Bronchial epithelial cell (primary cell): ENCODE measurements at regions not wholly inside any gene's neighbourhood (a gene's known extent, or its start where the extent isn't known, plus 50 kb on each side); places are given as distances from the start of the nearest gene placed in this dataset.

Experiments
- DNase-seq: peaks from one replicate; pipeline ENCODE4 v3.0.0-alpha.2; 2010; ENCODE audit warnings: low read depth
- FAIRE-seq: peaks from 2 replicates; lab custom pipeline; 2011; peaks lifted over from hg19 to GRCh38; lab: Jason Lieb, UNC
- H3K27me3 ChIP-seq: 2 replicates; pipeline ENCODE4 v1.5.1; 2011; ENCODE audit warnings: low read length; ENCODE audit not compliant: control insufficient read depth, insufficient read depth
- H3K36me3 ChIP-seq: 2 replicates; pipeline ENCODE4 v1.5.1; 2011; ENCODE audit warnings: low read length; ENCODE audit not compliant: control insufficient read depth, insufficient read depth
- H3K4me3 ChIP-seq: 2 replicates; pipeline ENCODE4 v1.5.1; 2011; ENCODE audit warnings: mild to moderate bottlenecking, low read depth, low read length, control low read depth
- CTCF ChIP-seq: IDR thresholded peaks from 2 replicates; pipeline ENCODE4 v1.5.1; 2011; ENCODE audit warnings: mild to moderate bottlenecking, moderate library complexity, low read length, control low read depth, inconsistent platforms; ENCODE audit not compliant: insufficient read depth, severe bottlenecking

GRCh38 chr1:102627145-102627544, 481.2 kb downstream of the COL11A1 start:
- no peaks in the 10 kb centered on the region for H3K27me3 ChIP-seq
- H3K36me3 ChIP-seq: no peaks in the 10 kb centered on the region
- no peak overlapping the region for H3K4me3 ChIP-seq
- DNase-seq (no peak), FAIRE-seq (no peak)
- TF ChIP-seq CTCF: no peak

GRCh38 chr1:102615896-102616295, 492.4 kb downstream of the COL11A1 start:
- H3K36me3 ChIP-seq: no peaks in the 10 kb centered on the region
- FAIRE-seq (no peak), DNase-seq (no peak)
- no peak for TF ChIP-seq CTCF
- no peaks in the 10 kb centered on the region for H3K27me3 ChIP-seq
- no peak overlapping the region for H3K4me3 ChIP-seq

- H3K27me3 ChIP-seq: no peaks in the 10 kb centered on the region
- TF ChIP-seq CTCF: no peak
- FAIRE-seq: no peak
- no peak overlapping the region for H3K4me3 ChIP-seq
- H3K36me3 ChIP-seq: no peaks in the 10 kb centered on the region
- DNase-seq: no peak
Measured at GRCh38 chr1:102595106-102595505, 513.2 kb downstream of the COL11A1 start.

GRCh38 chr1:102593276-102593675, 515.0 kb downstream of the COL11A1 start:
- Histone ChIP-seq H3K4me3 (no peak overlapping the region), H3K36me3 (no peaks in the 10 kb centered on the region), H3K27me3 (no peaks in the 10 kb centered on the region)
- no peak for FAIRE-seq
- TF ChIP-seq CTCF: no peak
- peak; percentile 10 for DNase-seq

- H3K4me3 ChIP-seq: no peak overlapping the region
- H3K36me3 ChIP-seq: no peaks in the 10 kb centered on the region
- TF ChIP-seq CTCF: no peak
- peak; percentile 18 for DNase-seq
- FAIRE-seq: no peak
- no peaks in the 10 kb centered on the region for H3K27me3 ChIP-seq
Measured at GRCh38 chr1:102588536-102588935, 519.8 kb downstream of the COL11A1 start.

- no peaks in the 10 kb centered on the region for H3K27me3 ChIP-seq
- no peak for FAIRE-seq
- TF ChIP-seq CTCF: no peak
- DNase-seq: no peak
- no peak overlapping the region for H3K4me3 ChIP-seq
- H3K36me3 ChIP-seq: no peaks in the 10 kb centered on the region
Measured at GRCh38 chr1:102586022-102586421, 522.3 kb downstream of the COL11A1 start.
